A549 (cell line): ENCODE measurements at regions not wholly inside any gene's neighbourhood (a gene's known extent, or its start where the extent isn't known, plus 50 kb on each side); places are given as distances from the start of the nearest gene placed in this dataset.

Experiments used
- ATAC-seq, 2 experiments: fragments of 200-7000 bp in 1 of 2; fragments of >200 bp in 1 of 2; cut with Nextera tagmentation in 1 of 2; cut with Tn5 transposase in 1 of 2; 3 replicates each; pipeline versions ENCODE4 v1.8.0 to v1.9.1; 2018 to 2020; ENCODE audit warnings: mild to moderate bottlenecking in 1 of 2, moderate library complexity in 1 of 2
- CTCF ChIA-PET: fragments of 300-600 bp; sonication (Branson Sonifier 250); formaldehyde crosslinking; extraction: SDS; loops from one replicate; lab custom pipeline; 2021; ENCODE audit warnings: antibody characterized with exemption, inconsistent platforms; lab: Yijun Ruan, JAX
- POLR2A ChIA-PET: fragments of 350-600 bp; formaldehyde crosslinking; extraction: SDS; loops from one replicate; lab custom pipeline; 2021; ENCODE audit warnings: antibody characterized with exemption, inconsistent platforms; lab: Yijun Ruan, JAX
- DNase-seq, 2 experiments: peaks; one replicate each; pipeline versions ENCODE4 v3.0.0 to v3.0.0-alpha.2; 2011 to 2016; ENCODE audit warnings: low read depth in 1 of 2, low spot score in 1 of 2
- FAIRE-seq: peaks from 2 replicates; lab custom pipeline; 2011; peaks lifted over from hg19 to GRCh38; lab: Jason Lieb, UNC
- H3K27ac ChIP-seq, 2 experiments: fragments of >200 bp; sonication (Bioruptor Twin); formaldehyde crosslinking; 3 replicates each; pipeline ENCODE4 v1.5.1; 2016 to 2017
- H3K4me1 ChIP-seq: fragments of >200 bp; sonication (Bioruptor Twin); formaldehyde crosslinking; 3 replicates; pipeline ENCODE4 v1.6.1; 2016
- H3K4me2 ChIP-seq: fragments of >200 bp; sonication (Bioruptor Twin); formaldehyde crosslinking; 3 replicates; pipeline ENCODE4 v1.6.1; 2016
- H3K4me3 ChIP-seq: fragments of >200 bp; sonication (Bioruptor Twin); formaldehyde crosslinking; 3 replicates; pipeline ENCODE4 v1.5.1; 2016
- H3K9me3 ChIP-seq: fragments of >200 bp; sonication (Bioruptor Twin); formaldehyde crosslinking; 3 replicates; pipeline ENCODE4 v1.6.1; 2016
- CBX2 ChIP-seq: fragments of 200-600 bp; sonication (generic); IDR thresholded peaks from 2 replicates; pipeline ENCODE4 v1.6.1; 2016; ENCODE audit warnings: low read depth, mild to moderate bottlenecking, borderline replicate concordance
- CEBPB ChIP-seq, 2 experiments: fragments of >200 bp in 1 of 2; sonication (Bioruptor Twin) in 1 of 2; formaldehyde crosslinking in 1 of 2; IDR thresholded peaks; 2 replicates each; pipeline ENCODE4 v1.6.1; 2012 to 2016
- CHD4 ChIP-seq: fragments of 200-600 bp; sonication (generic); IDR thresholded peaks from 2 replicates; pipeline ENCODE4 v1.6.1; 2016; ENCODE audit warnings: antibody characterized with exemption, mild to moderate bottlenecking, borderline replicate concordance
- EHF ChIP-seq: fragments of 250-450 bp; sonication (Bioruptor Pico); IDR thresholded peaks from 2 replicates; pipeline ENCODE4 v1.5.0; 2020; ENCODE audit warnings: mild to moderate bottlenecking
- ESRRA ChIP-seq: fragments of 150-350 bp; IDR thresholded peaks from 2 replicates; pipeline ENCODE4 v1.6.1; 2014; ENCODE audit warnings: mild to moderate bottlenecking, low read length, borderline replicate concordance
- FOXS1 ChIP-seq: fragments of 250-450 bp; sonication (Bioruptor Pico); IDR thresholded peaks from 2 replicates; pipeline ENCODE4 v1.5.0; 2020; ENCODE audit warnings: mild to moderate bottlenecking, moderate library complexity
- HDAC2 ChIP-seq: fragments of 200-600 bp; sonication (generic); IDR thresholded peaks from 2 replicates; pipeline ENCODE4 v1.6.1; 2016
- HEYL ChIP-seq: fragments of 250-450 bp; sonication (Bioruptor Pico); IDR thresholded peaks from 2 replicates; pipeline ENCODE4 v1.8.0; 2021; ENCODE audit warnings: mild to moderate bottlenecking, moderate library complexity
- HOXA7 ChIP-seq: fragments of 250-450 bp; sonication (Bioruptor Pico); IDR thresholded peaks from 2 replicates; pipeline ENCODE4 v1.5.0; 2020; ENCODE audit warnings: mild to moderate bottlenecking, moderate library complexity
- HOXB13 ChIP-seq: fragments of 250-450 bp; sonication (Bioruptor Pico); IDR thresholded peaks from 2 replicates; pipeline ENCODE4 v1.5.0; 2020; ENCODE audit warnings: low read depth, mild to moderate bottlenecking, moderate library complexity
- HOXB5 ChIP-seq: fragments of 250-450 bp; sonication (Bioruptor Pico); IDR thresholded peaks from 2 replicates; pipeline ENCODE4 v1.5.0; 2020; ENCODE audit warnings: mild to moderate bottlenecking, moderate library complexity
- JUN ChIP-seq, 2 experiments: fragments of >200 bp; sonication (Bioruptor Twin); formaldehyde crosslinking; IDR thresholded peaks; 2 replicates in 1 of 2; 3 replicates in 1 of 2; pipeline ENCODE4 v1.6.1; 2016 to 2017
- KDM5A ChIP-seq: fragments of 200-600 bp; sonication (generic); IDR thresholded peaks from 2 replicates; pipeline ENCODE4 v1.6.1; 2016; ENCODE audit warnings: antibody characterized with exemption, mild to moderate bottlenecking
- MAX ChIP-seq: IDR thresholded peaks from 2 replicates; pipeline ENCODE4 v1.6.1; 2012
- NFE2L2 ChIP-seq: fragments of 150-350 bp; conservative IDR thresholded peaks from 2 replicates; pipeline ENCODE4 v1.6.1; 2014; ENCODE audit warnings: low read length
- POLR2AphosphoS2 ChIP-seq: conservative IDR thresholded peaks from 2 replicates; pipeline ENCODE4 v1.6.1; 2012; ENCODE audit warnings: low read length, improper control_type of control experiment, inconsistent platforms
- RCOR1 ChIP-seq: fragments of 150-350 bp; IDR thresholded peaks from 2 replicates; pipeline ENCODE4 v1.6.1; 2014; ENCODE audit warnings: antibody characterized with exemption, low read length, low read depth
- REST ChIP-seq: fragments of 200-600 bp; sonication (generic); IDR thresholded peaks from 2 replicates; pipeline ENCODE4 v1.6.1; 2016; ENCODE audit warnings: antibody characterized with exemption, mild to moderate bottlenecking, moderate library complexity
- RFX5 ChIP-seq: fragments of 450-650 bp; IDR thresholded peaks from 2 replicates; pipeline ENCODE4 v1.7.1; 2014; ENCODE audit warnings: antibody characterized with exemption, mild to moderate bottlenecking, moderate library complexity
- SREBF2 ChIP-seq: fragments of 450-650 bp; IDR thresholded peaks from 2 replicates; pipeline ENCODE4 v1.6.1; 2014; ENCODE audit warnings: mild to moderate bottlenecking, moderate library complexity
- USF2 ChIP-seq: fragments of 450-650 bp; IDR thresholded peaks from 2 replicates; pipeline ENCODE4 v1.6.1; 2014; ENCODE audit warnings: antibody characterized with exemption
- ZNF302 ChIP-seq: fragments of 250-450 bp; sonication (Bioruptor Pico); IDR thresholded peaks from 2 replicates; pipeline ENCODE4 v1.9.0; 2021; ENCODE audit warnings: inconsistent platforms, mild to moderate bottlenecking, moderate library complexity
- ZSCAN20 ChIP-seq: fragments of 250-450 bp; sonication (Bioruptor Pico); IDR thresholded peaks from 2 replicates; pipeline ENCODE4 v1.8.0; 2022; ENCODE audit warnings: mild to moderate bottlenecking, moderate library complexity
- WGBS: methylation state at CpG from one replicate; pipeline ENCODE4 v1.1.6; 2017; ENCODE audit errors: missing lambda C conversion rate; 5-methylcytosine and 5-hydroxymethylcytosine counted together
- TF ChIP-seq, protein P1 (sequence below): fragments of 250-450 bp; sonication (Bioruptor Pico); IDR thresholded peaks from 2 replicates; pipeline ENCODE4 v1.5.0; 2020; ENCODE audit warnings: low read depth, mild to moderate bottlenecking, moderate library complexity
- TF ChIP-seq, protein P2 (sequence below): IDR thresholded peaks from 2 replicates; pipeline ENCODE4 v1.6.1; 2012; ENCODE audit warnings: low read depth, borderline replicate concordance
- TF ChIP-seq, protein P3 (sequence below): fragments of >200 bp; sonication (Bioruptor Twin); formaldehyde crosslinking; IDR thresholded peaks from 3 replicates; pipeline ENCODE4 v1.6.1; 2016

- no peak for TF ChIP-seq RCOR1
- TF ChIP-seq ZNF302 (CRISPR knock-in tag) = no peak
- FAIRE-seq (no peak), ATAC-seq (no peak)
Measured at GRCh38 chr3:111414531-111414930, 127.5 kb upstream of the CD96 start.

GRCh38 chr3:111415018-111415417 lies 127.0 kb upstream of the CD96 start:
- CTCF ChIA-PET = no interaction called here
- POLR2A ChIA-PET = no interaction called here
- H3K4me3 ChIP-seq = no peak overlapping the region
- no peak overlapping the region for H3K27ac ChIP-seq
- FAIRE-seq (no peak), ATAC-seq (no peak), DNase-seq (no peak)
- H3K9me3 ChIP-seq = no peaks in the 10 kb centered on the region
- H3K4me2 ChIP-seq = no peak overlapping the region
- no peaks in the 10 kb centered on the region for H3K4me1 ChIP-seq
- TF ChIP-seq ZNF302 (CRISPR knock-in tag) (no peak), CHD4 (no peak), SREBF2 (no peak), JUN (IDR thresholded peaks at IDR 0.05) (no peak), MAX (no peak), HOXB5 (CRISPR knock-in tag) (no peak), HDAC2 (no peak), KDM5A (no peak), HOXA7 (no peak), USF2 (no peak), HOXB13 (CRISPR knock-in tag) (no peak), CEBPB (IDR thresholded peaks at IDR 0.05) (no peak), REST (no peak), ZSCAN20 (CRISPR knock-in tag) (no peak)
- TF ChIP-seq, protein P1, sequence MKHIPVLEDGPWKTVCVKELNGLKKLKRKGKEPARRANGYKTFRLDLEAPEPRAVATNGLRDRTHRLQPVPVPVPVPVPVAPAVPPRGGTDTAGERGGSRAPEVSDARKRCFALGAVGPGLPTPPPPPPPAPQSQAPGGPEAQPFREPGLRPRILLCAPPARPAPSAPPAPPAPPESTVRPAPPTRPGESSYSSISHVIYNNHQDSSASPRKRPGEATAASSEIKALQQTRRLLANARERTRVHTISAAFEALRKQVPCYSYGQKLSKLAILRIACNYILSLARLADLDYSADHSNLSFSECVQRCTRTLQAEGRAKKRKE = no peak
- TF ChIP-seq, protein P2, sequence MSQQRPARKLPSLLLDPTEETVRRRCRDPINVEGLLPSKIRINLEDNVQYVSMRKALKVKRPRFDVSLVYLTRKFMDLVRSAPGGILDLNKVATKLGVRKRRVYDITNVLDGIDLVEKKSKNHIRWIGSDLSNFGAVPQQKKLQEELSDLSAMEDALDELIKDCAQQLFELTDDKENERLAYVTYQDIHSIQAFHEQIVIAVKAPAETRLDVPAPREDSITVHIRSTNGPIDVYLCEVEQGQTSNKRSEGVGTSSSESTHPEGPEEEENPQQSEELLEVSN = no peak

More at GRCh38 chr3:111414531-111414930, 127.5 kb upstream of the CD96 start:
- ChIA-PET POLR2A (no interaction called here), CTCF (no interaction called here)
- H3K4me1 ChIP-seq = no peaks in the 10 kb centered on the region
- H3K4me3 ChIP-seq = no peak overlapping the region
- H3K9me3 ChIP-seq = no peaks in the 10 kb centered on the region
- no peak overlapping the region for H3K4me2 ChIP-seq
- no peak for DNase-seq
- H3K27ac ChIP-seq = no peak overlapping the region

- Histone ChIP-seq H3K4me1 (no peaks in the 10 kb centered on the region), H3K27ac (no peak overlapping the region), H3K4me3 (no peak overlapping the region), H3K9me3 (no peaks in the 10 kb centered on the region), H3K4me2 (no peak overlapping the region)
- CTCF ChIA-PET = interaction anchor here (1.6 kb wide), 1 partner anchor 9 kb away, joined by 4 read pairs; no protein-coding TSS in a partner anchor
- no peak for DNase-seq
- WGBS = 54% methylated on average over 1 of the region's 1 CpG
- FAIRE-seq = no peak
- TF ChIP-seq POLR2AphosphoS2 = no peak
- TF ChIP-seq HEYL (CRISPR knock-in tag) = no peak
- TF ChIP-seq CBX2 = no peak
- no peak for TF ChIP-seq RFX5
- TF ChIP-seq CHD4 = no peak
- no peak for TF ChIP-seq ESRRA
- TF ChIP-seq HOXA7 = no peak
- TF ChIP-seq ZSCAN20 (CRISPR knock-in tag) = no peak
- TF ChIP-seq, protein P2 = no peak
- TF ChIP-seq, protein P3, sequence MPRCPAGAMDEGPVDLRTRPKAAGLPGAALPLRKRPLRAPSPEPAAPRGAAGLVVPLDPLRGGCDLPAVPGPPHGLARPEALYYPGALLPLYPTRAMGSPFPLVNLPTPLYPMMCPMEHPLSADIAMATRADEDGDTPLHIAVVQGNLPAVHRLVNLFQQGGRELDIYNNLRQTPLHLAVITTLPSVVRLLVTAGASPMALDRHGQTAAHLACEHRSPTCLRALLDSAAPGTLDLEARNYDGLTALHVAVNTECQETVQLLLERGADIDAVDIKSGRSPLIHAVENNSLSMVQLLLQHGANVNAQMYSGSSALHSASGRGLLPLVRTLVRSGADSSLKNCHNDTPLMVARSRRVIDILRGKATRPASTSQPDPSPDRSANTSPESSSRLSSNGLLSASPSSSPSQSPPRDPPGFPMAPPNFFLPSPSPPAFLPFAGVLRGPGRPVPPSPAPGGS = no peak
- TF ChIP-seq EHF (CRISPR knock-in tag) = no peak
- TF ChIP-seq NFE2L2 = no peak
- no peak for TF ChIP-seq FOXS1
- POLR2A ChIA-PET = no interaction called here
- ATAC-seq = no peak
Measured at GRCh38 chr3:111418391-111418790, 123.6 kb upstream of the CD96 start.
